A673 (cell line): ENCODE measurements at regions not wholly inside any gene's neighbourhood (a gene's known extent, or its start where the extent isn't known, plus 50 kb on each side); places are given as distances from the start of the nearest gene placed in this dataset.

Experiments used
- BruUV-seq: library from RNA; stranded (reverse); fragments of 400-500 nt; replicated peaks from 2 replicates; lab custom pipeline; 2021; lab: Mats Ljungman, UMichigan
- CTCF ChIA-PET: fragments of 300-600 bp; sonication (Branson Sonifier 250); formaldehyde crosslinking; loops from one replicate; lab custom pipeline; 2022; ENCODE audit warnings: antibody characterized with exemption; lab: Charles Lee
- POLR2A ChIA-PET: fragments of 300-600 bp; sonication (Branson Sonifier 250); formaldehyde crosslinking; loops from one replicate; lab custom pipeline; 2022; ENCODE audit warnings: antibody characterized with exemption; ENCODE audit not compliant: low non-redundant PET; lab: Charles Lee
- DNase-seq: peaks from one replicate; pipeline ENCODE4 v3.0.0-alpha.2; 2015; ENCODE audit warnings: low spot score
- H3K27ac ChIP-seq: fragments of 200-600 bp; sonication (generic); 2 replicates; pipeline ENCODE4 v1.5.1; 2016; ENCODE audit warnings: mixed run types, low read depth, mild to moderate bottlenecking, mixed read lengths, antibody characterized with exemption, low read length; ENCODE audit not compliant: poor library complexity, severe bottlenecking
- H3K27me3 ChIP-seq: fragments of 200-600 bp; sonication (generic); replicated peaks from 2 replicates; pipeline ENCODE4 v1.6.1; 2017; ENCODE audit warnings: mixed run types, low read depth, mild to moderate bottlenecking, mixed read lengths, antibody characterized with exemption, low read length; ENCODE audit not compliant: insufficient read depth, poor library complexity
- H3K36me3 ChIP-seq: fragments of 200-600 bp; sonication (generic); 2 replicates; pipeline ENCODE4 v1.6.1; 2016; ENCODE audit warnings: mixed run types, mild to moderate bottlenecking, mixed read lengths, antibody characterized with exemption, low read length; ENCODE audit not compliant: insufficient read depth, poor library complexity, severe bottlenecking
- H3K4me1 ChIP-seq: fragments of 200-600 bp; sonication (generic); 2 replicates; pipeline ENCODE4 v1.6.1; 2017; ENCODE audit warnings: mixed run types, mild to moderate bottlenecking, mixed read lengths, antibody characterized with exemption, low read length; ENCODE audit not compliant: insufficient read depth, poor library complexity, severe bottlenecking
- H3K4me3 ChIP-seq: fragments of 200-600 bp; sonication (generic); 2 replicates; pipeline ENCODE4 v1.5.1; 2016; ENCODE audit warnings: low read depth, mixed run types, mild to moderate bottlenecking, mixed read lengths, low read length; ENCODE audit not compliant: poor library complexity, severe bottlenecking
- H3K9me3 ChIP-seq: fragments of 200-600 bp; sonication (generic); 2 replicates; pipeline ENCODE4 v1.6.1; 2016; ENCODE audit warnings: mixed run types, low read depth, mild to moderate bottlenecking, mixed read lengths, antibody characterized with exemption, low read length; ENCODE audit not compliant: poor library complexity, severe bottlenecking
- EZH2 ChIP-seq: fragments of 200-600 bp; sonication (generic); IDR thresholded peaks from 2 replicates; pipeline ENCODE4 v1.6.1; 2017; ENCODE audit warnings: borderline replicate concordance, low read depth, mild to moderate bottlenecking, mixed read lengths, antibody characterized with exemption, low read length; ENCODE audit not compliant: poor library complexity, severe bottlenecking
- intact Hi-C: fragments of 100-400 bp; cut with micrococcal nuclease; formaldehyde crosslinking; loops from one replicate; pipeline ENCODE4 v1.10.0; 2022; ENCODE audit not compliant: unreplicated experiment
- TF ChIP-seq, protein P1 (sequence below): fragments of 300-800, 200-600 bp; sonication (generic); conservative IDR thresholded peaks from 2 replicates; pipeline ENCODE4 v1.5.1; 2017; ENCODE audit warnings: low read depth, mild to moderate bottlenecking, antibody characterized with exemption, low read length, moderate library complexity, mixed read lengths

DNA sequence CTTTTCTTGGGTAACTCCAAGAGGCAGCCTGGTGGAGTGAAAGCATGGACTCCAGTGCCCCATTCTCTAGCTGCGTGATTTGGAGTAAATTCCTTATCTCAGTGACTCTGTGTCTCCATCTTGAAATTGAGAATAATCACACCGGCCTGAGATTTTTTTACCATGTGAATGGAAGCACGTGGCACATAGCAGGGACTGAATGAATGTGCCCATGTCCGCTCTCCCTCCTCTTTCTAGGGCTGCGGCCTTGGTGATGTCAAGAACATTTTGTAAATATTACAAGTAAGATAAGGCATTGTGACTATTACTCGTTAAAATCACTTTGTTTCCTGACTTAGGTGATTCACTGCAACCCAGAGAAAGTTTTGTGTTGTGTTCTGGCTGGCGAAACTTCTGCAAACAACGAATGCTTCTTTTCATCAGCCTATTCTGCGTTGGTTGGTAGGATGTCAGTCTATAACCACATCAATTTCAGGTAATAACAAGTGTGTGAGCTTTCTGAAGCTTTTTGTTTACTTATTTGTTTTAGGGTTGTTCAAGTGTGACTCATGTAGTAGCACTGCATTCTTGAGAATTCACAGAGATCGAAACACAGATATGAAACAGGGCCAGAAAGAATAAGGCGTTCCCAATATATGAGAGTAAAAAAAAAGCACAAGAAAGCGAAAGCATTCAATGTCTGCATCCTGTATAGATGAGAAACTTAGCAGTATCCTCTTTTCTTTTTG lies 135.7 kb upstream of the SLC45A1 start:
- no peak for DNase-seq
- H3K27me3 ChIP-seq: no peaks in the 10 kb centered on the region
- peaks cover 10% of the 10 kb centered on the region for H3K9me3 ChIP-seq
- no peaks in the 10 kb centered on the region for H3K36me3 ChIP-seq
- no peak overlapping the region for H3K27ac ChIP-seq
- no peaks in the 10 kb centered on the region for H3K4me1 ChIP-seq
- intact Hi-C loops: no loop called here
- H3K4me3 ChIP-seq: no peak overlapping the region
- POLR2A ChIA-PET: no interaction called here
- BruUV-seq: no TSS peak
- TF ChIP-seq, protein P1, sequence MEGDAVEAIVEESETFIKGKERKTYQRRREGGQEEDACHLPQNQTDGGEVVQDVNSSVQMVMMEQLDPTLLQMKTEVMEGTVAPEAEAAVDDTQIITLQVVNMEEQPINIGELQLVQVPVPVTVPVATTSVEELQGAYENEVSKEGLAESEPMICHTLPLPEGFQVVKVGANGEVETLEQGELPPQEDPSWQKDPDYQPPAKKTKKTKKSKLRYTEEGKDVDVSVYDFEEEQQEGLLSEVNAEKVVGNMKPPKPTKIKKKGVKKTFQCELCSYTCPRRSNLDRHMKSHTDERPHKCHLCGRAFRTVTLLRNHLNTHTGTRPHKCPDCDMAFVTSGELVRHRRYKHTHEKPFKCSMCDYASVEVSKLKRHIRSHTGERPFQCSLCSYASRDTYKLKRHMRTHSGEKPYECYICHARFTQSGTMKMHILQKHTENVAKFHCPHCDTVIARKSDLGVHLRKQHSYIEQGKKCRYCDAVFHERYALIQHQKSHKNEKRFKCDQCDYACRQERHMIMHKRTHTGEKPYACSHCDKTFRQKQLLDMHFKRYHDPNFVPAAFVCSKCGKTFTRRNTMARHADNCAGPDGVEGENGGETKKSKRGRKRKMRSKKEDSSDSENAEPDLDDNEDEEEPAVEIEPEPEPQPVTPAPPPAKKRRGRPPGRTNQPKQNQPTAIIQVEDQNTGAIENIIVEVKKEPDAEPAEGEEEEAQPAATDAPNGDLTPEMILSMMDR: no peak
- TF ChIP-seq EZH2: no peak
- CTCF ChIA-PET: no interaction called here

DNA sequence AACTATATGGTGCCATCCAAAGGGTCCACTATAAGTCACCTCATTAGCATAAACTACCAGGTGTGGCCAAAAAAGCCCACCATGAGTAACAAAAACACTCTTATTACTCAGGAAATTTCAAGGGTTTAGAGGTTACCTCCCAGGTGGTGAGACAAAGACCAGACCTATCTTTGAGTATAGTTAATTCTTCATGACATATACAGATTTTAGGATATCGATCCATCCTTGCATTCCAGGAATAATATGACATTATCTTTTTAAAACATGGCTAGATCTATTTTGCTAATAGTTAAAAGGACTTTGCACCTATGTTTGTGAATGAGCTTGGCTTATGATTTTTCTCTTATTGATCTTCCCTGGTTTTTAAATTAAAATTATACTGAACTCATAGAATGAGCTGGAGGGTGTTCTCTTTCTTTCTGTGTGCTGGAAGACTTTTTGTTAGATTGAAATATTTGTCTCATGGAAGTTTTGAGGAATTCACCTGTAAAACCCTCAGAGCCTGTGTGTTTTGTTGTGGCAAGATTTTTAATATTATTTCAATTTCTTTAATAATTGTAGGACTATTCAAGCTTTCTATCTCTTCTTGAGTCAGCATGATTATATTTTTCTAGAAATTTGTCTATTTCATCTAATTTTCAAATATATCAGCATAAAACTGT lies 138.7 kb upstream of the SLC45A1 start:
- intact Hi-C loops: no loop called here

DNA sequence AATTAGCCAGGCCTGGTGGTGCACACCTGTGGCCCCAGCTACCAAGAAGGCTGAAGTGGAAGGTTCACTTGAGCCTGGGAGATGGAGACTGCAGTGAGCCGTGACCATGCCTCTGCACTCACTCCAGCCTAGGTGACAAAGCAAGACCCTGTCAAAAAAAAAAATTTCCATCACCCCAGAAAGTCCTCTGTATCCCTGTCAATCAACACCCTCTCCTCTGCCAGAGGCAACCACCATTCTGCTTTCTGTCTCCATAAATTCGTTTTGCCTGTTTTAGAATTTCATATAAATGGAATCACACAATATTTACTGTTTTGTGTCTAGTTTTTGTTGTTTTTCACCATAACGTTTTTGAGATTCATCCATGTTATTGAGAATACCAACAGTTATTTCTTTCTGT lies 141.6 kb upstream of the SLC45A1 start:
- H3K9me3 ChIP-seq: peaks cover 10% of the 10 kb centered on the region
- ChIA-PET POLR2A (no interaction called here), CTCF (no interaction called here)
- intact Hi-C loops: no loop called here
- no TSS peak for BruUV-seq
- H3K27ac ChIP-seq: no peak overlapping the region
- DNase-seq: no peak
- peaks cover 7% of the 10 kb centered on the region for H3K4me1 ChIP-seq
- no peaks in the 10 kb centered on the region for H3K36me3 ChIP-seq
- TF ChIP-seq EZH2: no peak
- TF ChIP-seq, protein P1: no peak
- H3K4me3 ChIP-seq: no peak overlapping the region
- H3K27me3 ChIP-seq: no peaks in the 10 kb centered on the region

More for the DNA sequence above, 138.7 kb upstream of the SLC45A1 start:
- H3K27ac ChIP-seq: no peak overlapping the region
- ChIA-PET CTCF (no interaction called here), POLR2A (no interaction called here)
- H3K27me3 ChIP-seq: no peaks in the 10 kb centered on the region
- no peak overlapping the region for H3K4me3 ChIP-seq
- H3K36me3 ChIP-seq: no peaks in the 10 kb centered on the region
- TF ChIP-seq, protein P1: no peak
- no peak for TF ChIP-seq EZH2
- DNase-seq: no peak
- BruUV-seq: no TSS peak
- peaks cover 2% of the 10 kb centered on the region for H3K4me1 ChIP-seq
- peaks cover 10% of the 10 kb centered on the region for H3K9me3 ChIP-seq
